ENCODE measurements at regions not wholly inside any gene's neighbourhood (a gene's known extent, or its start where the extent isn't known, plus 50 kb on each side); places are given as distances from the start of the nearest gene placed in this dataset.

GRCh38 chr2:128729051-128729450 is 410.4 kb upstream of the HS6ST1 start:
- in situ Hi-C loops (cut with MboI) (no loop called here), intact Hi-C loops (cut with micrococcal nuclease) (no loop called here)
- no peak overlapping the region for H3K4me3 ChIP-seq
- no peaks in the 10 kb centered on the region for H4K20me1 ChIP-seq (replicated peaks; ENCODE audit: control insufficient read depth, insufficient read depth, low read length)
- H3K9ac ChIP-seq (ENCODE audit: insufficient read depth in 1 of 2, low read depth in 2 of 2, low read length in 2 of 2) = no peak overlapping the region
- no peaks in the 10 kb centered on the region for H3K79me2 ChIP-seq (ENCODE audit: control insufficient read depth, insufficient read depth, low read length)
- no peak overlapping the region for H3K4me2 ChIP-seq (ENCODE audit: insufficient read depth, low read length)
- H3K9me3 ChIP-seq (replicated peaks; ENCODE audit: control insufficient read depth, insufficient read depth, low read depth, low read length) = no peaks in the 10 kb centered on the region
- FAIRE-seq (no peak), ATAC-seq (no peak), DNase-seq (ENCODE audit: extremely low read depth in 1 of 4, low spot score in 3 of 4) (no peak)
- ChIA-PET POLR2A (no interaction called here), CTCF (ENCODE audit: low intra/inter-chr PET ratio) (no interaction called here)
- TF ChIP-seq ELF4 (CRISPR knock-in tag; IDR thresholded peaks at IDR 0.05) = no peak
- TF ChIP-seq RBM25 (IDR thresholded peaks at IDR 0.05; ENCODE audit: low read depth, low read length, severe bottlenecking) = peak; percentile 46
- H3K27me3 ChIP-seq (ENCODE audit: control insufficient read depth in 2 of 2, insufficient read depth in 2 of 2, low read length in 2 of 2) = peaks cover 0 to 15% of the 10 kb centered on the region in 2 experiments; a peak in 2 of 5 replicates
- no TSS peak for BruUV-seq (replicated peaks)
- no peaks in the 10 kb centered on the region for H3K9me1 ChIP-seq (ENCODE audit: control insufficient read depth, insufficient read depth, low read length)
- H3K27ac ChIP-seq (ENCODE audit: extremely low read depth, low read depth, low read length) = no peak overlapping the region
- H3K36me3 ChIP-seq (ENCODE audit: control insufficient read depth, insufficient read depth, low read length) = no peaks in the 10 kb centered on the region
- 3% methylated on average over 2 of the region's 2 CpGs for WGBS (ENCODE audit: insufficient coverage, low coverage, missing lambda C conversion rate)
- H3K4me1 ChIP-seq (replicated peaks in 1 of 2; ENCODE audit: control insufficient read depth in 2 of 2, insufficient read depth in 2 of 2, low read length in 2 of 2) = no peaks in the 10 kb centered on the region
- no peak overlapping the region for H2AFZ ChIP-seq (ENCODE audit: low read depth, low read length)

- Histone ChIP-seq H3K9me1 (ENCODE audit: control insufficient read depth, insufficient read depth, low read length) (no peaks in the 10 kb centered on the region), H3K9me3 (replicated peaks; ENCODE audit: control insufficient read depth, insufficient read depth, low read depth, low read length) (no peaks in the 10 kb centered on the region), H3K9ac (ENCODE audit: insufficient read depth in 1 of 2, low read depth in 2 of 2, low read length in 2 of 2) (no peak overlapping the region), H2AFZ (ENCODE audit: low read depth, low read length) (no peak overlapping the region), H3K27ac (ENCODE audit: extremely low read depth, low read depth, low read length) (no peak overlapping the region), H3K36me3 (ENCODE audit: control insufficient read depth, insufficient read depth, low read length) (no peaks in the 10 kb centered on the region), H3K27me3 (ENCODE audit: control insufficient read depth in 2 of 2, insufficient read depth in 2 of 2, low read length in 2 of 2) (peaks cover 4 to 36% of the 10 kb centered on the region in 2 experiments; a peak in 2 of 5 replicates), H3K4me1 (replicated peaks in 1 of 2; ENCODE audit: control insufficient read depth in 2 of 2, insufficient read depth in 2 of 2, low read length in 2 of 2) (peaks cover 0 to 8% of the 10 kb centered on the region in 2 experiments; a peak in 2 of 5 replicates), H3K79me2 (ENCODE audit: control insufficient read depth, insufficient read depth, low read length) (no peaks in the 10 kb centered on the region), H4K20me1 (replicated peaks; ENCODE audit: control insufficient read depth, insufficient read depth, low read length) (0 out of 2 replicates have a peak, but pooled peaks cover 7% of the 10 kb centered on the region), H3K4me3 (no peak overlapping the region), H3K4me2 (ENCODE audit: insufficient read depth, low read length) (no peak overlapping the region)
- intact Hi-C loops (cut with micrococcal nuclease) (loop anchor here (10.0 kb wide), 1 partner anchor 663 kb away; no protein-coding TSS in a partner anchor), in situ Hi-C loops (cut with MboI) (no loop called here)
- no peak for FAIRE-seq
- ATAC-seq = no peak
- ChIA-PET CTCF (ENCODE audit: low intra/inter-chr PET ratio) (no interaction called here), POLR2A (no interaction called here)
- WGBS (ENCODE audit: insufficient coverage, low coverage, missing lambda C conversion rate) = 0% methylated on average over 11 of the region's 11 CpGs
- BruUV-seq (replicated peaks) = no TSS peak
- no peak for DNase-seq (ENCODE audit: extremely low read depth in 1 of 4, low spot score in 3 of 4)
- no peak for TF ChIP-seq CEBPG (CRISPR knock-in tag; IDR thresholded peaks at IDR 0.05)
- no peak for TF ChIP-seq CEBPG (tag; conservative IDR thresholded peaks at IDR 0.05 in 1 of 2, IDR thresholded peaks at IDR 0.05 in 1 of 2)
- no peak for TF ChIP-seq ID3 (CRISPR knock-in tag; IDR thresholded peaks at IDR 0.05)
- no peak for TF ChIP-seq ID3 (tag; IDR thresholded peaks at IDR 0.05)
- no peak for TF ChIP-seq NCOR1 (IDR thresholded peaks at IDR 0.05)
- no peak for TF ChIP-seq ESRRA (IDR thresholded peaks at IDR 0.05; ENCODE audit: borderline replicate concordance, low read depth)
- TF ChIP-seq KAT8 (IDR thresholded peaks at IDR 0.05; ENCODE audit: low read depth) = no peak
- TF ChIP-seq ZFX (CRISPR knock-in tag; IDR thresholded peaks at IDR 0.05) = no peak
- no peak for TF ChIP-seq RFX1 (IDR thresholded peaks at IDR 0.05)
- TF ChIP-seq CLOCK (CRISPR knock-in tag; IDR thresholded peaks at IDR 0.05; ENCODE audit: borderline replicate concordance) = no peak
- TF ChIP-seq ZKSCAN1 (IDR thresholded peaks at IDR 0.05; ENCODE audit: low read depth, low read length) = no peak
- TF ChIP-seq CREM (IDR thresholded peaks at IDR 0.05; ENCODE audit: low read depth) = no peak
Observed at GRCh38 chr2:128731994-128732650, 413.5 kb upstream of the HS6ST1 start.
